WTC11 (cell line): ENCODE measurements at regions not wholly inside any gene's neighbourhood (a gene's known extent, or its start where the extent isn't known, plus 50 kb on each side); places are given as distances from the start of the nearest gene placed in this dataset.

Experiments
- CTCF ChIP-seq: fragments of 200-600 bp; IDR thresholded peaks from 2 replicates; pipeline ENCODE4 v1.8.0; 2022; ENCODE audit warnings: antibody characterized with exemption
- ETV6 ChIP-seq: sonication (generic); formaldehyde crosslinking; IDR thresholded peaks from 2 replicates; pipeline ENCODE4 v1.8.1; 2022; ENCODE audit warnings: mild to moderate bottlenecking, missing genetic modification reagents
- NFYB ChIP-seq: sonication (generic); formaldehyde crosslinking; conservative IDR thresholded peaks from 2 replicates; pipeline ENCODE4 v1.8.0; 2022; ENCODE audit warnings: low read depth, missing genetic modification reagents
- RORB ChIP-seq: fragments of 250-450 bp; sonication (Bioruptor Pico); IDR thresholded peaks from 2 replicates; pipeline ENCODE4 v1.9.0; 2021; ENCODE audit warnings: mild to moderate bottlenecking
- SOX15 ChIP-seq: fragments of 250-450 bp; sonication (Bioruptor Pico); IDR thresholded peaks from 2 replicates; pipeline ENCODE4 v1.9.0; 2021; ENCODE audit warnings: mild to moderate bottlenecking
- ZBTB21 ChIP-seq: sonication (generic); formaldehyde crosslinking; IDR thresholded peaks from 2 replicates; pipeline ENCODE4 v1.8.1; 2023; ENCODE audit warnings: mild to moderate bottlenecking, missing genetic modification reagents, borderline replicate concordance
- ZNF121 ChIP-seq: sonication (generic); formaldehyde crosslinking; IDR thresholded peaks from 2 replicates; pipeline ENCODE4 v1.8.0; 2023; ENCODE audit warnings: missing genetic modification reagents

- TF ChIP-seq SOX15: no peak
- no peak for TF ChIP-seq ZNF121
- no peak for TF ChIP-seq CTCF
- no peak for TF ChIP-seq ETV6 (CRISPR knock-in tag)
- TF ChIP-seq NFYB (CRISPR knock-in tag): no peak
- no peak for TF ChIP-seq ZBTB21
- no peak for TF ChIP-seq RORB
These were observed 50.4 kb upstream of the TRA2B start for GRCh38 chr3:185988080-185988815.
